ENCODE measurements at regions not wholly inside any gene's neighbourhood (a gene's known extent, or its start where the extent isn't known, plus 50 kb on each side); places are given as distances from the start of the nearest gene placed in this dataset.

DNA sequence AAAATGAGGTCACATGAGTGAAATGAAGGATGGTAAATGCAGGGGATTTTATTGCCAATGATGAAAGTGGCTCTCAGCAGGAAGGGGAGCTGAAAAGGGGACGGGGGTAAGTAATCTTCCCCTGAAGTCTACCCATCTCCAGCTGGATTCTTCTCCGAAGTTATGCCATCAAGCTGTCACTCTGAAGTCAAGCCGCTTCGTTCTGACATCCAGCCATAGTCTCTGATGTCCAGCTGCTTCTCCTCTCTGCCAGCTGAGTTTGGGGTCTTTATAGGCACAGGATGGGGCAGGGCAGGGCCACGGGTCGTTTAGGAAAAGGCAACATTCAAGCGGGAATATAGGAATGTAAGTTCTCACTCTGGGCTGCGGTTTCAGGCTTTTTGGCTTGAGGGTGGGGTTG is 181.9 kb upstream of the ANO3 start:
- DNase-seq (ENCODE audit: low read depth in 2 of 2), result no peak

DNA sequence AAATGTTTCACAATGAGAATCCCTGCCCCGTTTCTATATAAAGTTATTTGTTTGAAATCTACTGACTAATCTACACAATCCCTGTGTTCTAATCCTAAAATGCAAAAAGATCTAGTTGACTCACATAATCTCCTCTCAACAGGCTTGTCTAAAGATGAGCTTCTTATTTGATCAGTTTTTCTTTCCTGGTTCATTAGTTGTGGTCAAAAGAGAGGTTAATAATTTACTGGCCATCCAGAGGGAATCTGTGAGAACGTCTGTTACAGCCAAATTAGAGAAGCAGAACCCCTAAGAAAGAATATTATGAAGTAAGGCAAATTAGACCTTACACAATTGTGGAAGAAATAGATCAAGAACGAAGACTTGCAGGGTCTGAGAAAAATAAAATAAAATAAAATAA is 173.7 kb upstream of the ANO3 start:
- DNase-seq (ENCODE audit: low read depth in 2 of 2), result no peak

DNA sequence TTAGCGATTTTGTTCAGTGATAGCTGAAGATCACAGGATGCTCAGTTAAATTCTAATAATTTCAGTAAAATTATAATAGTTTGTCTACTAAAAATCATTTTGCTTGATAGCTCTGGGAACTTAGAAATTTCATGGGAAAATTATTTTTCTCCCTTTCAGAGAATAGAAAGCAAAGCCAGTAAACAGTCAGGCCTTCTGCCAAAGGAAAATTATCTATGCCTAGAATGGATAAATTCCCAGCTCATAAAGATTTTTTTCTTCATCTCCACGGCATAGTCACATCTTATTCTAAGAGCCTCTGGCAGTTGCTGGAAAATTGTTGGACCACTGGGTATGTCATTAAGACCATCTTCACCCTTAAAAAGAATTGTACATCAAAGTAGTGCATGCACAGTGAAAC is 169.6 kb upstream of the ANO3 start:
- DNase-seq (ENCODE audit: low read depth in 2 of 2), result no peak

DNA sequence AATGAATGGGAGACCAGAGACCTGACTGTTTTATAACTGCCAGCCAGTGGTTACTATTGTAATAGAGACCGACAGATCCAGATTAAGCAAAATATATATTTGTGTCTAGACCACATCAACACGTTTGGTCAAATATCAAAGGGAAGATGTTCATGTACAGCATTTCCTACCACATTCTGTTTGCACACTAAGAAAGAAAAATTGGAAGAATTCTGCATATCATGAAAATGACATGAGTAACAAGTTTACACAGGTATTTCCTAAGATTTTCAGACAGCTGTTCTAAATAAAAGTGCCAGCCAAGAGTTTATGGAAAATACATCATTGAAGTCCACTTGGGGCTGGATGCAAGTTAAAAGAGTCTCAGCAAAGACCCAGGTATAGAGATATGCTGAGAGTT is 145.5 kb upstream of the ANO3 start:
- no peak for DNase-seq (ENCODE audit: low read depth in 2 of 2)

DNA sequence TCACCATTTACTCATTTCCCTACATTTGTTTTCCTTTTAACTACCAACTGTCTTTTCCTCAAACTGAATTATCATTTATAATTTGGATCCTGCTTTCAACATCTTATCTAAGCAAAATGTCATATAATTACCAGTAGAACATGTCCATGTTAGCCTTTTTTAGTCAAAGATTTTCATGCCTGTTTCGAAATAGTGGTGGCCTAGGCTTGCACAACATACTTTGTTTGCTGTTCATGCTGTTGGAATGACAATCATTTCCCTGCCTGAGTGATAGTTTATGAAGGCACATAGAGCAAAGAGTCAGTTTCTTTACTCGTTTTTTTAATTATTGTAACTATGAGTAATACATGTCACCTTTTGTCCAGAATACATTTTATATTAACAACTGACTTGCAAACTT is 144.3 kb upstream of the ANO3 start:
- no peak for DNase-seq (ENCODE audit: low read depth in 2 of 2)

DNA sequence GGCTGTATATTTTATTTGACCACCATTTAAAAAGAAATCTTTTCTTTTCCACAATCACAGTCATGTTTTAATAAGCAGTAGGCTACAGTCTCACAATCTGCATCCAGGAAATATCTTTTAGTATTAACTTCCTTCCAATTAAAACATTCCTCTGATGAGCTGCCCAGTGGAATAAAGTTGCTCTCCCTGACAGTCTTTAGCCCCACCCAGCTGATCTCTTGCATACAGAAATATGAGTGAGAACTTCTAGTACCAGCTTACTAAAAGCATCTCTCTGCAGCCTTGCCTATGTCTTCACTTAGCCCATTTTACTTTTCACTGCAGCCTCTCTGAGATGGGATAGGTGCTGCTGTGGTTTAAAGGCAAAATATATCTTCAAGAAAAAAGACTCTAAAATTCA is 143.4 kb upstream of the ANO3 start:
- no peak for DNase-seq (ENCODE audit: low read depth in 2 of 2)

DNA sequence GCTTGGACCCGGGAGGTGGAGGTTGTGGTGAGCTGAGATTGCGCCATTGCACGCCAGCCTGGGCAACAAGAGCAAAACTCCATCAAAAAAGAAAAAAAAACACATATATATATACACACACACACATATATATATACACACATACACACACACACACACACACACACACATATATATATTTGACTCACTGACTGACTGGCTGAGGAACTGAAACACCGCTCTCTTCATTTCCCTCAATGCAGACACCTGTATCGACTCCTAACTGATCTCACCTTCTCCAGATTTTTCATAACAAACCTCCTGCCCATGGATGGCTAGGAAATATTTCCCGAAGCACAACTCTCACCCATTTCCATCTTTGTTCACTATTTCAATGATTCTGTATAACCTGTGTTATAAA is 140.7 kb upstream of the ANO3 start:
- DNase-seq (ENCODE audit: low read depth in 2 of 2), result no peak

DNA sequence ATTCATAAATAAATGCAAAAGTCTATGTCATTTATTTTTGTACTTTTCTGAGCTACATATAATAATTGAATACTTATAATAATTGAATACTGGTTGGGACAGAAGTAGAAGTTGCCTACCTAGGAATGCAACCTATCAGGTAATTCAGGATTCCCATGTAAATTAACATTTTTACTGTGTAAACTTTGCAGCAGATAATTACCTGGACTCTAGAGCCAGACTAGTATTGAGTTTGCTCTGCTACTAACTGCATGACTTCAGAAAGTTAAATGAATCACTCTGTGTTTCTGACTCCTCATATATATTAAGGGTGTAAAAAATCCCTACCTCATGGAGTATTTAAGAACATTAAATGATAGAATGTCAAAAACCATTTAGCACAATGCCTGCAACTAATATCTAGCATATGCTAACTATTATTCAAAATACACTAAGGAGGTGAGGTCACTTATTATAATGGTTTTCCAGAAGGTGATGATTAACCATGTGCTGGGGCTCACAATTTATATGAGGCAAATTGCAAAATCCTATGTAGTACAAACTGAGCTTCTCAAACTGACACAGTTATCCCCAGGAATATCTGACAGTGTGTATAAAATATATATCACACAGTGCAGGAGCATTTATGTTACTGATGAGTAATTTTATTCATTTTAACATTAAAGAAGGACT is 138.1 kb upstream of the ANO3 start:
- DNase-seq (ENCODE audit: low read depth in 2 of 2), result no peak

DNA sequence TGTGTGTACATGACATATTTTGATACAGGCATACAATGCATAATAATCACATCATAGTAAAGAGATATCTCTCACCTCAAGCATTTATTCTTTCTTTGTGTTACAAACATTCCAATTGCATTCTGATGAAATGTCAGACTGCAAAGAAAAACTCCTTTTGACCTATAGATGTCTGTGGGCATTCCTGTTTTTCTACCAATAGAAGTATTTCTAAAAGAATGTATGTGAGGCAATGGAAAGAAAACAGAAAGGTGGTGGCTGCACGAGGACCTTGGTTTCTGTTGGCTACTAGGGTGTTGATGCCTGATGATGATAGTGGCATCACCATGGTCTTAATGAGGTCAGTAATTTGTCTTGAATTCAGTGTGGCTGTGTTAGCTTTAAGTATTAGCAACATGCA is 137.0 kb upstream of the ANO3 start:
- no peak for DNase-seq (ENCODE audit: low read depth in 2 of 2)

DNA sequence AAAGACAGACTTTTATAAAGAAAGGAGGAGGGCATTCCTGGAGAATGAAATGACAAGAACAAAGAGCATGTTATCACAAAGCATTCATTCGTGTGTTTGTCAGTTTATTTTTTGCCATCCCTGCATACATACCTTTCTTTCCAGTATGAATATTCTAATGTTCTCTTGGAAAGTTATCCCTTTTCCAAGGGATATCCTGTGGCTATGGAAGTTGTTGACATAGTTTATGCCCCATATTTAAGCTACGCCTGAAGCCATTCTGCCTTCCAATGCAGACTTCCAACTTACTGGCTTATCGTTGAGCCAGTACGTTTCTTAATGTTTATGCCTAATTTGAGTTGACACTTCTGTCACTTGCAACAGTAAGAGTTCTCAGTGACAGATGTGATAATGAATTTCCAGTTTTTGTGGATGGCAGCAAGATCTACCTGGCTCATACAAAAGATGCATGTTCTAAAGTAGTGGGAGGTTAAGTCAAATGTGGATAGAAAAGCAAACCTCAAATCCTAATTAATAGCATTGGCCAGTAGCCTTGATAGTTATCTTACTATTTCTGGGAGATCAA is 133.3 kb upstream of the ANO3 start:
- no peak for DNase-seq (ENCODE audit: low read depth in 2 of 2)

DNA sequence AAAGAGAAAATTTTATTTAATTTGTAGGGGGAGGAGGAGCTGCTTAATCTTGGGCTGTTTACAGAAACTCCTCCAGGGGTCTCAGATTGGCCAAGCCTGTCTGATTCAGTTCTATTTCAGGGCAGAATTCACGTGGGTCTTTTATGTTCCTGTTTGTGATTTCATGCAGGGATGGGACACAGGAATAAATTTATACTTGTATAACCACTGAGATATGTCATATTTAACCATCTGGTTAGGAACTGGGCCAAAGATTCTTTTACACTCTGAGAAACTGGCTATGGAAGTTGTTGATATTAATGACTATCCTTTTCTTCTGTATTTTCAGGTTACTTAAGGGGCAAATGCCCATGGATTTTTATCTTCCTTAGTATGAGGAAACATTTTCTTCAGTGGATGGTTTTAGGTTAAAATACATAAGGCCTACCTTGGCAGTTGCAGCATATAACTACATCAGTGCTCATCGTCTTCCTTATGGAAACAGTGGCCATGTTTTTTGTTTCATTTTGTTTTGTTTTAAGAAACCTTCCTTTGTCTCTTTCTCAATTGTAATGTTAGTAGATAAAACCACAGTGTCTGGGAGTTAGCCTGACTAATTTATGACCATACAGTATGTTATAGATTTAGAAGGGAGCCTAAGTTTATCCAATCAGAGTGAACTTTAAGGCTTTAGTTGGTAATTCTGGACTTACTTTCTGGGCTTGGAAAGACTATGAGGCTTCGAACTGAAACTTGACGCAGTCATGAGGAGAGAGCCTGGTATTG is 132.4 kb upstream of the ANO3 start:
- DNase-seq (ENCODE audit: low read depth in 2 of 2), result no peak

DNA sequence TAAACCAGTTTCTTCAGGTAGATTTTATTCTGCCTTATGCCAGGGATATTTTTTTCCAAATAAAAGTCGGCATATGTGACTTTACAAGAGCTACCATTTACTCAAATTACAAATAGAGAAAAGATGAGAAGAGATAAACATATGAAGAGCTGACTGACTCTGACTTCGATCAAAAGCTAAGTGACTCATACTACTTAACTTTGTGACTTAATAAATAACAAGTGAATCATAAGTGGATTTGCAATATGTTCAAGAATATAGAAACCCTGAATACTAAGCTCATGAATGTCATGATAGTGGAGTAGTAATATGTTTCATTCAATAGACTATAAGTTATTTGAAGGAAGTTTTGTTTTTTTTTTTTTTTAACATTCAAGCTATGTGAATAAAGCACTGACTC is 130.5 kb upstream of the ANO3 start:
- no peak for DNase-seq (ENCODE audit: low read depth in 2 of 2)

DNA sequence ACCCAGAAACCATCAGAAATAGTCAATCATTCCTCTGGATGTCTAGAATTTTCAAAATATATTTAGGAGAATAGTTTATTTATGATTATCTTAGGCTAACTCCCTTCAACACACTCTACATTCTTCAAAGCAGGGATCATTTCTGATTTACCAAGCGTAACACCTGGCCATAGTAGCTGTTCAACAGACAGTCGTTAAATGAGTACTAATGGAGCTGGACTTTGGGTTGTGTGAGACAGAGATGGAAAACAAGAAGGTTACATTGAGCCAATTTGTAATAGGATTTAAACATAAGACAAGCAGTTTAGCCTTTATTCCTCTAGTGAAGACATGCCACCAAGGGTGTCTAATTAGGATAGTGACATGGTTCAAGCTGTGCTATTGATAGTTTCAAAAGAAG is 129.2 kb upstream of the ANO3 start:
- no peak for DNase-seq (ENCODE audit: low read depth in 2 of 2)

DNA sequence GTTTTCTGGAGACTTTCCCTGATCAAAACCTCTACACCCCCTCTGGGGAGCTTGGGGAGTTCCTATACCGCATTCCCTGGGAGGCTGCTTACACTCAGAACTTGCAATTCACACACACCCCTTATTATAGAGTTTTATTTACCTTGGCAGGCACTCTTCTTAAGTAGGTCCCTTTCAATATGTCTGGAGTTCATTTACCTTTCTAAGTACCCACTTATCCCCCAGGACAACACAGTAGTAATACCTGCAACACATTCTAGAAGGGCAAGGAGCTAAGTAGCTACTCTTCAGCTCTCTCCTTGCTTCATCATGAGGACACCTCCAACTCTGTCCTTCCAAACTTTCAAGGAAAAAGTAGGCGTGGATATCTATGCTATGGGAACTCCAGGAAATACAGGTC is 127.8 kb upstream of the ANO3 start:
- no peak for DNase-seq (ENCODE audit: low read depth in 2 of 2)

DNA sequence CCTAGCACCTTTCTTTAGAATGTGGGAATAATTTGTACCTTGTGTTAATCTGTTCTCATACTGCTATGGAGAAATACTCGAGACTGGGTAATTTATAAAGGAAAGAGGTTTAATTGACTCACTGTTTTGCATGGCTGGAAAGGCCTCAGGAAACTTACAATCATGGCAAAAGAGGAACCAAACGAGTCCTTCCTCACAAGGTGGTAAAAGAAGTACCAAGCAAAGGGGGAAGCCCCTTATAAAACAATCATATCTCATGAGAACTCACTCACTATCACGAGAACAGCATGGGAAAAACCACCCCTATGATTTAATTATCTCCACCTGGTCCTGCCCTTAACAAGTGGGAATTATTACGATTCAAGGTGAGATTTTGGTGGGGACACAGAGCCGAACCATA is 127.1 kb upstream of the ANO3 start:
- no peak for DNase-seq (ENCODE audit: low read depth in 2 of 2)

DNA sequence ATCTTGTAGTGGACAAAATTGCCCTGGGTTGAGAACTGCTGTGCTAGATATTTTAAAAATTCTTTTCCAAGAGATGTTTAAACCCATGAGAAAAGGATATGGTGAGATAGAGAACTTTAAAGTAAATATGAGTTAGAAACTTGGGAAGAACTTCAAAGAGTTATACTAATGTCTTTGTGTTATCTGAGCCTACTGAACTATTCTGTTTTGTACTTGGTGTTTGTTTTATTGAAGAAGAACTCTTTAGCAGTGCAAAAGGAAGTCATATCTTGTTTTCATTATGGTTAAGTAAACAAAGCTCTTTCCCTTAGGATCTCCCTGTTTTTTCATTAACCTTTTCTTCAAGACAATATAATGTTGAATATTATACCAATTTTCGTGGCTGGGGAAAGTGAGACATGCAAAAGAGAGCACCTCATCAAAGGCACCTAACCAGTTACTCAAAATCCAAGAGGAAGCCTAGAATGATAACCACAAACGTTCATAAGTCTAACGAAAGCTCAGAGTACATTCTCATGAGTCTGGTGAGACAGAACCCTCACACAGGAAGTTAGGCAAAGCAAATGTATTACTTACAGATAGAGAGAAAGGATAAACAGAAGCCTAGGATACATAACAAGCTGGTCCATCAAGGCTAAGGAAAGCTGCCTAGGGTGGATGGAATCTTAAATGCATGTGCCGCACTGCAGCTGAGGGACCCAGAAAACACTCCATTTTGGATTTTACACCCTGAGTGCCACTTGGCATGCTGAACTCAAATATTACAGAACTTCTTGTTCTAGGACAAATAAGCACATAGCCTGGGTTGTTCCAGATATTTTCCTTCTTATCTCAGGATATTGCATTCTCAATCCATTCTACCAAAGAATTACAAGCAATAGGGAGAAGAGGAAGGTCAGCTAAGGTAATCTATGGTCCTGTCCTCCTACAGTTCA is 112.5 kb upstream of the ANO3 start:
- no peak for DNase-seq (ENCODE audit: low read depth in 2 of 2)

DNA sequence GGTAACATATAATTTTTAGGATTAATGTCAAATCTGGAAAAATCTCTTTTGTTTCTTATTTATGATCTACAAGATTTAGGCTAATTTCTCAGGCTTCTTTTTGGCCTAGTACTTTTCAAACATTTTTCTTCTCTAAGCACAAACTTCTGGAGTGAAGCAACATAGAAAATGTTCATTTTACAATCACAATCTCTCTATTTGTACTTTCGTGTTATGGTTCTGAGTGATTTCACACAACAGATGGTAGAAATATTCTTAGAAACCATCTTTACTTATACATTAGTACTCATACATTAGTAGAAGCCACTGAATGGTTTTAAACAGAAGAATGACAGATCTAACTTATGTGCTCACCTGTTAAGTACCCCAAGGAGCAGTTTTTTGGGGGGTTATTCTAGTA is 106.3 kb upstream of the ANO3 start:
- no peak for DNase-seq (ENCODE audit: low read depth in 2 of 2)

DNA sequence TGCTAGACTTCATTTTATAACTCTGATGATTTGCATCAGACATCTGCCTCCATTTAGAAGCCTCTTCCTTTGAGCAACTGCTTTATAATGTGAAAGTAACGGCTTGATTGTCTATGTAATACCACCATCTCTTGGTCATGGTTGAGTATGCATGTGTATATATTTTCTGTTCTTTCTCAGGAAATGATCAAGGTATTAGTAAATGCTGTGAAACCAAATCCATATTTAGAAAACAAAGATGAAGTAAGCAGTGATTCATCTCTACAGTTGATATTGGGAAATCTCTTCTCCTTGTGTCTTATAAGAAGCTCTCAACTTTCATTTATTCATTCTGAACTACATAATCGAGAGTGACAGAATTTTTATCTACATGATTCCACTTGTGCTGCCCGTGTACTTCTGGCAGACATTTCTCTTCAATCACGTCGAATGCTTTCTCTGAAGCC is 104.6 kb upstream of the ANO3 start:
- DNase-seq (ENCODE audit: low read depth in 2 of 2), result no peak

DNA sequence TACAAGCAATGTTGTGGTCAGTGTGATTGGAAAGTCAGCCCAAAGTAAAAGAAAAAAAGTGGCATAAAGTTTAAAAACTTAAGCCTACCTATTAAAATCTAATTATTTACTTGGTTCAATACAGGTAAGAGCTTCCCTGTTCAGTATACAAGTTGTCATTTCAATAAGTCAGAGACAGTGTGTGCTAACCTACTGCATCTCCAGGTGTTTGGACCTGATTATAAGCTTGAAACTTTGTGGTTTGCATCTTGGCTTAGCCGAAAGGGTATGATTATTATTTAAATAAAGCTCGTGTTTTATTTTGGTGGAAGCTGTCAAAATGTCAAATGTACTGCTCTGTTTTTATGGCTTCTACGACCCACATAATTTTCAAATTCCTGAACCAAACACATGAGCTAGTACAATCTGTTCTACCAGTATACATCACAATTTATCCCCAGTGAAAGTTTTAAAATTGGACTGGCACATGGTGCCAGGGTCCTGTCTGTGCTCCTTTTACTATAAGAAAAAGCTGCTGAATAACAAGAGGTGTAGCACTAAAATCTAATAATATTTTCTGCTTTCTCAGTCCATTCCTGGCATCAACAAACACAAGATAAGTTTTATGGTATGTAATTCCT is 103.9 kb upstream of the ANO3 start:
- no peak for DNase-seq (ENCODE audit: low read depth in 2 of 2)

DNA sequence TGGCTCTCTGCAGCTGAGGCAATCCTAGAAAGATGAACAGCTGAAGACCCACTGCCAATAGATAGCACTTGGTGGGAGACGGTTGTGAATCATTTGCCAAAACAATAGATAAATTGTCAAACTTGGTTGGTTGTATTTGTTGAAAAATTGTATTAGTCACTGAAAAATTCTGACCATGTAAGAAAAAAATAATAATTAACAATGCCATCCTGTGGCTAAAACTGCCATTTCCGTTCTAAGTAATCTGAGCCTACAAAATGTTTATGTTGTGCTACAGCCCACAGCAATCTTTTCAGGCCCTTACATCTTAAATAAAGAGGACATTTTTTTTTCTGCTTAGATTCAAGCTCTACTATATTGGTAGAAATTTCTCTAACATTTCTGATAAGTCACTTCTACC is 103.2 kb upstream of the ANO3 start:
- DNase-seq (ENCODE audit: low read depth in 2 of 2), result no peak

DNA sequence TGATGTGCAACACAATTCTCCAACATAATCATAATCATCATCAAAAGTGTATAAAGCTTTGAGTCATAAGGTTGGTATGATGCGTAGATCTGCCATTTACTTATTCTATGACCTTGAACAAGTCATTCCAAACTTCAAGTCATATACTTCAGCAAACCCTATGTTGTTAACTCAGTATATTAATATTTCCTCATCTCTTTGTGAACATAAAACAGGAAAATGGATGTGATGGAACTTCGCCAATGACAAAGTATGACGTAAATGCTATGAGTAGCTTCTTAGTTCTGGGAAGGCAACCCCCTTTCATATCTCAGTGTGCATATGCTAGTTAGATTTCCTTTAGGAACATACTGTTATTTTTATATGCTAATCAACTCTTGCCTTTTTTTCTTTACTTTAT is 102.7 kb upstream of the ANO3 start:
- DNase-seq (ENCODE audit: low read depth in 2 of 2), result no peak

DNA sequence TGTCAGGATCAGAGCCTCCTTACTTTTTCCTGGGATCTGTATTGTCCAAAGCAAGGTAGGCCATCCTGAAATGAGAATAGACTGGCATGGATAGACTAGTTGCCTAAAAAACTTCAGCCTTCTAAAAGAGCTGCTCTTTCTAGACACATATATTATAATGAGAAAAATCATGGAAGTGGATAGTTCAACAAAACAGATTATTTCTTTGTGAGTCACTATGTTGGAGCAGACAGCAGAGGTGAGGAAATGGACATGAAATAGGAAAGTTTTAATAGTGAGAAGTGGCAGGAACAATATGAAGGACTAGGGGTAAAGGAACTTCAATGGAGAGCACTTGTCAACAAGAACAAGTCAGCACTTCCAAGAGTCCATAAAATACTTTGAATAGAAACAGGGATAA is 101.9 kb upstream of the ANO3 start:
- DNase-seq (ENCODE audit: low read depth in 2 of 2), result no peak

All from stimulated activated CD8-positive, alpha-beta memory T cell treated with anti-CD3 and anti-CD28 coated beads, Interleukin-7, amount 100 ng/mL, for 4 hours (primary cell).